GM23338 (cell line): ENCODE measurements at regions not wholly inside any gene's neighbourhood (a gene's known extent, or its start where the extent isn't known, plus 50 kb on each side); places are given as distances from the start of the nearest gene placed in this dataset.

Experiments
- ATAC-seq: fragments of 200-7000 bp; cut with Tn5 transposase; 3 replicates; pipeline ENCODE4 v1.9.1; 2020
- DNase-seq: peaks from one replicate; pipeline ENCODE4 v3.0.0-alpha.2; 2015; ENCODE audit warnings: low spot score
- H2AFZ ChIP-seq: fragments of 200-600 bp; sonication (generic); 2 replicates; pipeline ENCODE4 v1.8.0; 2016; ENCODE audit warnings: antibody characterized with exemption, mild to moderate bottlenecking, moderate library complexity
- H3F3A ChIP-seq: fragments of 200-600 bp; sonication (generic); replicated peaks from 2 replicates; pipeline ENCODE4 v1.8.0; 2017; ENCODE audit warnings: antibody characterized with exemption, mixed run types, low read depth
- H3K27ac ChIP-seq: fragments of 200-600 bp; sonication (generic); 2 replicates; pipeline ENCODE4 v1.6.1; 2016; ENCODE audit warnings: low read depth
- H3K27me3 ChIP-seq: fragments of 200-600 bp; sonication (generic); 2 replicates; pipeline ENCODE4 v1.8.0; 2016; ENCODE audit warnings: mild to moderate bottlenecking, mixed run types, moderate library complexity; ENCODE audit not compliant: insufficient read depth
- H3K36me3 ChIP-seq: fragments of 200-600 bp; sonication (generic); 2 replicates; pipeline ENCODE4 v1.8.0; 2016; ENCODE audit warnings: mild to moderate bottlenecking; ENCODE audit not compliant: insufficient read depth
- H3K4me1 ChIP-seq: fragments of 200-600 bp; sonication (generic); 2 replicates; pipeline ENCODE4 v1.8.0; 2016; ENCODE audit warnings: mild to moderate bottlenecking, moderate library complexity; ENCODE audit not compliant: insufficient read depth
- H3K4me2 ChIP-seq: fragments of 200-600 bp; sonication (generic); 2 replicates; pipeline ENCODE4 v1.7.1; 2017; ENCODE audit warnings: mixed run types
- H3K4me3 ChIP-seq: fragments of 200-600 bp; sonication (generic); 2 replicates; pipeline ENCODE4 v1.6.1; 2016; ENCODE audit warnings: mixed run types
- H3K79me2 ChIP-seq: fragments of 200-600 bp; sonication (generic); replicated peaks from 2 replicates; pipeline ENCODE4 v1.8.0; 2017; ENCODE audit warnings: mild to moderate bottlenecking; ENCODE audit not compliant: insufficient read depth
- H3K9me2 ChIP-seq: fragments of 200-600 bp; sonication (generic); 2 replicates; pipeline ENCODE4 v1.8.0; 2017; ENCODE audit not compliant: insufficient read depth
- H4K20me1 ChIP-seq: fragments of 200-600 bp; sonication (generic); replicated peaks from 2 replicates; pipeline ENCODE4 v1.8.0; 2017; ENCODE audit warnings: mild to moderate bottlenecking; ENCODE audit not compliant: insufficient read depth
- H3K27ac Mint-ChIP-seq: 2 replicates; pipeline ENCODE4 v1.8.0; 2020; ENCODE audit warnings: inconsistent platforms, mild to moderate bottlenecking, moderate library complexity, mixed read lengths
- H3K27me3 Mint-ChIP-seq: 3 replicates; pipeline ENCODE4 v1.8.0; 2022; ENCODE audit warnings: low read depth, mild to moderate bottlenecking, moderate library complexity, mixed read lengths, inconsistent platforms; ENCODE audit not compliant: insufficient read depth, poor library complexity
- H3K36me3 Mint-ChIP-seq: 3 replicates; pipeline ENCODE4 v1.8.0; 2021; ENCODE audit warnings: low read depth, mild to moderate bottlenecking, inconsistent platforms, moderate library complexity, mixed read lengths
- H3K4me1 Mint-ChIP-seq: 3 replicates; pipeline ENCODE4 v1.8.0; 2020; ENCODE audit warnings: mild to moderate bottlenecking, inconsistent platforms, mixed read lengths
- H3K4me3 Mint-ChIP-seq: 3 replicates; pipeline ENCODE4 v1.8.0; 2021; ENCODE audit warnings: moderate library complexity, mild to moderate bottlenecking, inconsistent platforms, mixed read lengths
- H3K9me3 Mint-ChIP-seq: 3 replicates; pipeline ENCODE4 v1.8.0; 2020; ENCODE audit warnings: moderate library complexity, mild to moderate bottlenecking, inconsistent platforms, mixed read lengths
- CREB1 ChIP-seq: fragments of 250-450 bp; sonication (Bioruptor Pico); IDR thresholded peaks from 2 replicates; pipeline ENCODE4 v1.5.0; 2020; ENCODE audit warnings: low read depth, mild to moderate bottlenecking, moderate library complexity
- CTCF ChIP-seq, 2 experiments: fragments of 200-600 bp in 1 of 2; sonication (generic) in 1 of 2; conservative IDR thresholded peaks; 2 replicates each; pipeline versions ENCODE4 v1.5.1 to v1.6.1; 2016 to 2017; ENCODE audit warnings: antibody characterized with exemption in 2 of 2, low read depth in 2 of 2, mild to moderate bottlenecking in 2 of 2, moderate library complexity in 1 of 2
- ETS1 ChIP-seq: IDR thresholded peaks from 2 replicates; pipeline ENCODE4 v1.6.1; 2016; ENCODE audit warnings: antibody characterized with exemption
- EZH2 ChIP-seq: fragments of 200-600 bp; sonication (generic); IDR thresholded peaks from one replicate; pipeline ENCODE4 v1.8.0; 2017; ENCODE audit warnings: antibody characterized with exemption, mild to moderate bottlenecking, low read depth; ENCODE audit not compliant: unreplicated experiment
- EZH2phosphoT487 ChIP-seq: fragments of 200-600 bp; sonication (generic); IDR thresholded peaks from one replicate; pipeline ENCODE4 v1.8.1; 2018; ENCODE audit warnings: antibody characterized with exemption; ENCODE audit not compliant: unreplicated experiment
- JUNB ChIP-seq: IDR thresholded peaks from one replicate; pipeline ENCODE4 v1.6.1; 2016; ENCODE audit warnings: antibody characterized with exemption; ENCODE audit not compliant: unreplicated experiment
- NANOG ChIP-seq: IDR thresholded peaks from 2 replicates; pipeline ENCODE4 v1.6.1; 2016; ENCODE audit warnings: antibody characterized with exemption, borderline replicate concordance
- POLR2AphosphoS5 ChIP-seq: IDR thresholded peaks from 2 replicates; pipeline ENCODE4 v1.6.1; 2016; ENCODE audit warnings: antibody characterized with exemption, low read depth
- REST ChIP-seq: IDR thresholded peaks from one replicate; pipeline ENCODE4 v1.6.1; 2018; ENCODE audit warnings: antibody characterized with exemption; ENCODE audit not compliant: unreplicated experiment
- STAT1 ChIP-seq: IDR thresholded peaks from one replicate; pipeline ENCODE4 v1.6.1; 2016; ENCODE audit warnings: antibody characterized with exemption; ENCODE audit not compliant: unreplicated experiment
- ZNF114 ChIP-seq: fragments of 250-450 bp; sonication (Bioruptor Pico); IDR thresholded peaks from 2 replicates; pipeline ENCODE4 v1.5.0; 2020; ENCODE audit warnings: mild to moderate bottlenecking, moderate library complexity
- ZNF331 ChIP-seq: fragments of 250-450 bp; sonication (Bioruptor Pico); IDR thresholded peaks from 2 replicates; pipeline ENCODE4 v1.5.0; 2020; ENCODE audit warnings: low read depth, mild to moderate bottlenecking, moderate library complexity
- ZNF462 ChIP-seq: fragments of 250-450 bp; sonication (Bioruptor Pico); IDR thresholded peaks from 2 replicates; pipeline ENCODE4 v1.5.0; 2020; ENCODE audit warnings: mild to moderate bottlenecking, moderate library complexity

- H3K79me2 ChIP-seq = no peaks in the 10 kb centered on the region
- no peaks in the 10 kb centered on the region; the same call in 2 of the 3 replicates for H3K4me1 Mint-ChIP-seq
- H3K9me3 Mint-ChIP-seq = peaks cover 8% of the 10 kb centered on the region
- no peaks in the 10 kb centered on the region for H3K36me3 ChIP-seq
- H3K27me3 ChIP-seq = no peaks in the 10 kb centered on the region
- DNase-seq = no peak
- no peak overlapping the region for H3K27ac Mint-ChIP-seq
- no peak overlapping the region for H3K27ac ChIP-seq
- no peaks in the 10 kb centered on the region for H3F3A ChIP-seq
- no peaks in the 10 kb centered on the region for H4K20me1 ChIP-seq
- H3K4me3 Mint-ChIP-seq = no peak overlapping the region
- ATAC-seq = no peak
- no peak for TF ChIP-seq ZNF114
- no peak for TF ChIP-seq EZH2
- no peak for TF ChIP-seq CREB1 (CRISPR knock-in tag)
- TF ChIP-seq EZH2phosphoT487 = no peak
- no peak for TF ChIP-seq ETS1
- TF ChIP-seq ZNF331 (CRISPR knock-in tag) = no peak
- TF ChIP-seq ZNF462 = no peak
- no peak for TF ChIP-seq POLR2AphosphoS5
- no peak for TF ChIP-seq JUNB
- no peak for TF ChIP-seq CTCF (conservative IDR thresholded peaks at IDR 0.05; ENCODE audit: low read depth in 2 of 2)
- no peak for TF ChIP-seq STAT1
- TF ChIP-seq NANOG = no peak
- no peak for TF ChIP-seq REST
- H3K4me2 ChIP-seq = no peak overlapping the region
- peaks cover 5% of the 10 kb centered on the region; the same call in 1 of the 3 replicates for H3K36me3 Mint-ChIP-seq
- peaks cover 2% of the 10 kb centered on the region; the same call in 1 of the 2 replicates for H3K9me2 ChIP-seq
- no peak overlapping the region for H2AFZ ChIP-seq
- no peak overlapping the region for H3K4me3 ChIP-seq
- H3K27me3 Mint-ChIP-seq = peaks cover 1% of the 10 kb centered on the region
- H3K4me1 ChIP-seq = no peaks in the 10 kb centered on the region
These were observed 460.7 kb upstream of the DCC start for GRCh38 chr18:51879329-51879728.
